ENCODE measurements at regions not wholly inside any gene's neighbourhood (a gene's known extent, or its start where the extent isn't known, plus 50 kb on each side); places are given as distances from the start of the nearest gene placed in this dataset.
"Not testable (repeated sequence)": the region's sequence is repeated elsewhere in the genome, so short reads cannot be mapped to it uniquely, and the experiment has no call there.

DNA sequence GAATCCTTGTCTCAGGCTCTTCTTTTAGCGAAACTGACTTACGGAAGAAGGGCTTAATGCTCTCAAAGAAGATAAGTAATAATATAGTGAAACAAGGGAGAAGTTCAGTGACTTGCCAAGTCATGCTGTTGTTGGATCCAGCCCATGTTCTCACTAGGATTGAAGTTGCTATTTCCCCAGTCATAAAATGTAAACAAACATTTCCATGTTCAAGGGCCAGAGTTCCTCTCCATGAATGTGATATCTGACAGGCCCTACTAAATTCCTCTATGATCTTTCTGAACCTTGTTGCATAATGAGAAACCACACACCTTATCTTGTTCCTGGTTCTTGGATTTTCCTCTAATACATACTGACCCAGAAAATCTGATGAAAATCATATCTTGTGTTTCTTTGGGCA is 876.5 kb upstream of the B3GALT2 start:
- no peak for DNase-seq (ENCODE audit: low spot score)

DNA sequence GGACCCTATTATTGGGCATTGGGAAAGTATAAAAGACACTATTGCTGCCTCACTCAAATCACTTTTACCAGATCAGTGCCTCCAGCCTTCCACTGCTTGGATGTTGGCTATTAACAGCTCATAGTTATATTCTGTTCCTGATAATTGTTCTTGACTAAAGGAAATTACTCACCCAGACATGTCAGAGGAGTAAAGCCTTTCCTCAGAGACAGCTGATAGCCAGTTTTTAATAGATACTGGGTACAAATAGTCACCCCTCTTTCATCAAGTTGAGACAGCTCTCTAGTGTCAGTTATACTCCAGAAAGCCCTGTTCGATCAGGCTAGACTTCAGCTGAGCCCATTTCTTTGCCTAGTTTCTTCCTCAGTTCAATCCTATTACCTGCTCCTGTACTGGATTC is 876.1 kb upstream of the B3GALT2 start:
- DNase-seq (ENCODE audit: low spot score) = no peak

DNA sequence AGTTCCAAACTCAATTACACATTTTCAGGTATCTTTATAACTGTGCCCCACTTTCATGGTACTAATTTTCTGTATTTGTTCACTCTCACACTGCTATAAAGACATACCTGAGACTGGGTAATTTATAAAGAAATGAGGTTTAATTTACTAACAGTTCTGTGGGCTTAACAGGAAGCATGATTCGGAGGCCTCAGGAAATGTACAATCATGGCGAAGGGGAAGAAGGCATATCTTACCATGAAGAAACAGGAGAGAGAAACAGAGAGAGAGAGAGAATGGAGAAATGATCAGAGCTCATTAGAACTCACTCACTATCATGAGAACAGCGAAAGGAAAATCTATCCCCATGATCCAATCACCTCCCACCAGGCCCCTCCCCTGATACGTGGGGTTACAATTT is 874.1 kb upstream of the B3GALT2 start:
- DNase-seq (ENCODE audit: low spot score) = no peak

DNA sequence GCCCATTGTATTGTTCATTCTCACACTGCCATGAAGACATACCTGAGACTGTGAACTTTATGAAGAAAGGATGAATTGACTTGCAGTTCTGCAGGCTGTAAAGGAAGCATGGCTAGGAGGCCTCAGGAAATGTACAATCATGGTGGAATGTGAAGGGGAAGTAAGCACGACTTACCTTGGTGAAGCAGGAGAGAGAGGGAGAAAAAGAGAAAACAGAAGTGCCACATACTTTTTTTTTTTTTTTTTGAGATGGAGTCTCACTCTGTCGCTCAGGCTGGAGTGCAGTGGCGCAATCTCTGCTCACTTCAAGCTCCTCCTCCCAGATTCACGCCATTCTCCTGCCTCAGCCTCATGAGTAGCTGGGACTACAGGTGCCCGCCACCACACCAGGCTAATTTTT is 871.9 kb upstream of the B3GALT2 start:
- DNase-seq (ENCODE audit: low spot score) = not testable (repeated sequence)

DNA sequence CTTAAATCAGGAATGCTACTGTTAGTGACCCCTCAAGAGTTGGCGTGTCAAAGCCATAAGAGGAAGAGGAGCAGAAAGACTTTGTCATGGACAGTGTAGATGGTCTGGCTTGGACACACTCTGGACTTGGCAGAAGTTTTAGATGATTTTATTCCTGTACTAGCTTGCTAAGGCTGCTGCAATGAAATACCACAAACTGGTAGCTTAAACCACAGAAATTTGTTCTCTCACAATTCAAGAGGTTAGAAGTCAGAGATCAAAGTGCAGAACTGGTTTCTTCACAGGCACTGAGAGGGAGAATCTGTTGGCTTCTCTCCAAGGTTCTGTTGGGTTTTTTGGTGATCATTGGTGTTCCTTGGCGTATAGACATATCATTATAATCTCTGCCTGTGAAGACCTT is 869.8 kb upstream of the B3GALT2 start:
- DNase-seq (ENCODE audit: low spot score) = no peak

DNA sequence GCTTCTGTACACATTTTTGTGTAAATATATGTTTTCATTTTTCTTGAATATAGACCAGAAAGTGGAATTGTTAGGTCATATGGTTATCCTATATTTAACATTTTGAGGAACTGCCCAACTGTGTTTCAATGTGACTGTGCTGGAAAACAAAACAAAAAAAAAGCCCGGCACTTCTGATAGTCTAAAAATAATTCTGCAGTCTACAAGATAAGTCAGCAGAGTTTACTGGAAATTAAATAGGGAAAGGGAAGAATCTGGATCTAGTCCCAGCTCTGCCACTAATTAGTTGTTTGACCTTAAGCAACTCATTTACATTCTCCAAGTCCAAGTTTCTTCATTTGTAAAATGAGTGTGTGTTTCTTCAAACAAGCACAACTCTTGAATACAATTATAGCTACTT is 869.1 kb upstream of the B3GALT2 start:
- DNase-seq (ENCODE audit: low spot score) = no peak

DNA sequence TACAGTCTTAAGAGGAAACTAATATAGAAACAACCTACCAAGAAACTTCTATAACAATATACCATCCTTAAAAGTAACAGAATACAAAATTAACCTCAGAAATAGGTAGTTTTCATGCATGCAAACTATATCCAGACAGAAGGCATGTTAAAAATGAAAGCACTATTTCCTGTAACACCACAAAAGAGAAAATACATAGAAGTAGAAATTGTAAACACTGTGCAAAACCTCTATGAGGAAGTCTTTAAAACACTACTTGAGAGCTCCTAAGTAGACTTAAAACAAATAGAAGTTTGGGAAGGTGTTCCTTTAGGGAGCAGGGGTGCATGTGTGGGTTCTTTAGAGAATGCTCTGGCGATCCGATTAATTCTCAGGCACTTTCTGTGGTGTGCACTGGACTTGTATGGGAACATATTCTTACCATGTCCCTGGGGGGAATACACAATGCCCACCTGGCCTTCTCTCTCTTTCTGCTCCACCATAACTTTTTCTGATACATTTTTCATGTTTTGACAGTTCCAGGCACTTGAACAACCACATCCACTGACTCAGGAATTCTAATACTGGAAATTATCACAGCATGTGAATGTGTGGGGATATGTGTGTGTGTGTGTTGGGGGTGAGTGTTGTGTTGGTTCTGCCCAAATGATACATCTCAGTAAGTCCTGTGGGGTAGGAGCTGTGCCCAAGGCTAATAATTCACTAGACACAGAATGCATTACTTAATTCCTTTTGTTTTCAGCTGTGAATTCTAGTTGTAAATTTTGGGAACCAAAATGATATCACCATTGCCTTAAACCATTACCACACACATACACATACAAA is 866.3 kb upstream of the B3GALT2 start:
- DNase-seq (ENCODE audit: low spot score) = no peak

DNA sequence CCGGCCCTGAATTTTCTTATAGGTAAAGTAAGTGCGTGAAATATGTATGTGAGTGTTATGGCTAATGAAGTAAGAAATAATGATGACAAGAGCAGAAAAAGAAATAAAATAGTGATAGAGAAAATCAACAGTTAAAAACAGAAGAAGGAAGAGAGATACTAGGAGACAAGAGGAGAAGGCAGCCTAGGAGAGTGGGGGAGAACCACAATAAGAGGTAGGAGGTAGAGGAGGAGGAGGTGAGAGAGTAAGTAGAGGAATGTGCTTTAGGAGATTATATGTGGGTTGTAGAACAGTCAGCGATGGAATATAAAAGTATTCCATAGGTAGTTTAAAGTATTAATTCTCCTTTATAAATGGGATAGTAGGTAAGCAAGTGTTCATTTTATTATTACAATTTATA is 861.5 kb upstream of the B3GALT2 start:
- DNase-seq (ENCODE audit: low spot score) = no peak

DNA sequence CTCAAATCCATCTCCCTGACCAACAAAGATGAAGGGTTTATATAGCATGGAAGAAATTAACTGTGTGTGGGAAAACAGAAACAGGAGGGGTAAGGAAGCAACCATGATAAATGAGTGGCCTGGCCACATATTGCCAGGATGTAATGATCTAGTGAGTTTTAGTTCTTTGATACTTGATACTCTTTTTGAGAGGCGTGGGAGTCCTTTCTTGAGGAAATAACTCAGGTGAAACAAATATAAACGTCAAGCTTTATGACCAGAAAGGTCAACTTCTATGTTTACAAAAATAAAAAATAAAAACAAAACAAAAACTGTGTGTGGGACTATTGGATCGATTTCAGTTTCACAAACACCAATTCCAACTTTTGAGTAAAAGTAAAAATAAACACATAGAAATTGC is 860.8 kb upstream of the B3GALT2 start:
- no peak for DNase-seq (ENCODE audit: low spot score)

DNA sequence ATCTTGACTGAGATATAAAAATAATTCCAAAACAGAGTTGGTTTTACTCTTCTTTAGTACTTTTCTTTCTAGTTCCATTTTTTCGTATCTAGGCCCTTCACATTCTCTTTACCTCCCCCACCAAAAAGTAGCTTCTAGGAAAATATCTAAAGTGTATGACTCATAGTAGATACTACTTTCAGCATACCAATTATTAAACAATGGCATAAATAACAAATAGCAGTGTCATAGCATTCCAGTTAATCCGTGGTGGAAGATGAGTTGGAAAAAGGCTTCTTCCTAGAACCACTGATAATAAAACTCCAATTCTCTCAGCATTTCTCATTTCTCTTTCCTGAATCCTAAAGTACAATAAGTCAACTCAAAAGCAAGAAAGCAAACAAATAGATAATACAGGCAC is 859.0 kb upstream of the B3GALT2 start:
- no peak for DNase-seq (ENCODE audit: low spot score)

DNA sequence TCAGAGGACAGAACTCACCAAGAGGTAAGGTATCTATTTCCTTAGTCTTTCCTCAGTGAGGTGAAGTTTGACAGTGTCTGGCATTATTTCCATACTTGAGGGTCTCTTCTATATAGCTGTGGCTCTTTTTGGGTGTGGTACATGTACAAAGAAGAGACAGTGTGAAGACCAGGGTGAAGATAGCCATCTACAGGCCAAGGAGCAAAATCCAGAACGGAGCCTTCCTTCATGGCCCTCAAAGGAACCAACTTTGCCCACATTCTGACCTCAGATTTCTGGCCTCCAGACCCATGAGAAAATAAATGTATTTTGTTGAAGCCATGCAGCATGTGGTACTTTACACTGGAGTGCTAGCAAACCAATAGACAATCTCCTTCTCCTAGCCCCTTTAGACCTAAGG is 858.5 kb upstream of the B3GALT2 start:
- DNase-seq (ENCODE audit: low spot score) = no peak

DNA sequence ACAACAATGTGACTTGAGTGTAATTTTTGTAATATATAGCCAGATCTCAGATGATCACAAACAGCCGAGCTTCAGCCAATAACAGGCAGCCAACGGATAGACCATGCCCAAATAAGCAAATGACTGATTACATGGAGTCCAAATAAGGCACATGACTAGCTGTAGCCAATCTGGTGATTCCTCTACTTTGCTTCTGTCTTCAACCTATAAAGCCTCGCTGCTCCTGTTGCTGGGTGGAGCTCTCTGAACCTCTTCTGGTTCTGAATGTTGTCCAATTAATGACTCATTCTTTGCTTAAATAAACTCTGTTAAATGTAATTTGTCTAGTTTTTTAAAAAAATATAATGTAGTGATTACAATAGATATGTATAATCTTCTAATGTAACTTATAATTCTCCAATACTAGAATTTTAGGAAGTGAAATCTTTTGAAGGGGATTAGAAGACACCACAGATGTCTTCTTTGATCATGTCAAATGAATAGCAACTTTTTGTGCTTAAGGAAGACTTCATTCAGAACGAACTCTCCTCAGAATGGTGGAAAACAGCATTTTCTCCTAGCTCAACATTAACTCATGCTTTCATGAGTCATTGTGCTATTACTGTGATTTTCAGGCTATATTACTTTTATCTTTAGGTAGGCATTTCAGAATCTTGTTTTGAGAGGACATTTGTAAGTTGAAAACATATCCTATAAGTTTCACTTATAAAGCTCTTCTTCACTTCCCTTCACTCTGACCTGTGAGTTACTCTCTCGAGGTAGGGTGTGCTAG is 857.8 kb upstream of the B3GALT2 start:
- DNase-seq (ENCODE audit: low spot score) = no peak

DNA sequence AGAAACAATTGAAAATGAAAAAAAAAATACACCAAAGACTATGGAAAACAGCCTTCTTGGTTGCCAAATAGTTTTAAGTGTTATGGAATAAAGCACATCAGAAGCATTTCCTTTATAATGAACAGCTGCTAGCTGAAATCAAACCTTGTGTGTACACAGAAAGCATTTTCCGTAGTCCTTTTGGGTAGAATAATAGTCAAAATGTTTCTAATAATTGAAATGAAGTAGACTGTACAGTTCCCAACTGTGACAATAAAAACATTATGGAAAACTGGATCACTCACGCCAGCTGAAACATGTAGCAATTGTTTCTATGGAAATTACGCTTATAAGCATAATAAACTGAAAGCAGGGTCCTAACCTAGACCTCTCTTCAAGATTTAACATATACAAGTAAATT is 856.3 kb upstream of the B3GALT2 start:
- no peak for DNase-seq (ENCODE audit: low spot score)

DNA sequence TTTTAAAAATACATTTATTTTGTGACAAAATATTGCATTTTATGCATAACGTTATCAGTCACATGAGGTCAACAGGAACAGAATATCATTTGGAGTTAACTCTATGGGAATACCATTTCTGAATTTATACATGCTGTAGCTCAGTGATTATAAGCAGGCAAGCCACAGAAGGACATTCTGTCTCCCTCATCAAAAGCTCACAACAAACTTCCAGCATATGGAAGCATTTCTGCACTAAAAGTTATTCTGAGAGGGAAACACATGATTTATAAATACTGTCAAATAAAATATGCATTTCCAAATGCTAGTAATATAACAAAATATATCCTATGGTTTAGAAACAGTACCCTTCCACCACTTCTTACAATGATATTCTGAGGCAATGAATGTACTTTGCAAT is 854.1 kb upstream of the B3GALT2 start:
- no peak for DNase-seq (ENCODE audit: low spot score)

DNA sequence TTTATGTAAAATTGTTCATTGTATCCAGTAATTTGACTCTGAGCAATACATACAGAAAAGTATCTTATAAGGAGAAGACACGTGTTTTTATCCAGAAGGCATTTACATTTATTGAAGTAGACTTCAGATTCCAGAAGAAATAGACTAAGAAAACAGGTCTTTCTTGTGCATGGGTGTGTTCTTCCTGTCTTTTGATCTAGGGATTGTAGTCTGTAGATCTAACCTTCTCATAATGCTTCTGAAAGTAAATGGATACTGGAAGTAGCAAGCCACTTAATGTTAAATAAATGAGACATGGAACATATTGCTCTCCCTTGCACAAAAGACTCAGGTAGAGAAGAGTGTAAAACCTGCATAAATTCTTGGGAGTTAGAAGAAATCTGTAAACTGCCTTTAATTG is 853.2 kb upstream of the B3GALT2 start:
- no peak for DNase-seq (ENCODE audit: low spot score)

DNA sequence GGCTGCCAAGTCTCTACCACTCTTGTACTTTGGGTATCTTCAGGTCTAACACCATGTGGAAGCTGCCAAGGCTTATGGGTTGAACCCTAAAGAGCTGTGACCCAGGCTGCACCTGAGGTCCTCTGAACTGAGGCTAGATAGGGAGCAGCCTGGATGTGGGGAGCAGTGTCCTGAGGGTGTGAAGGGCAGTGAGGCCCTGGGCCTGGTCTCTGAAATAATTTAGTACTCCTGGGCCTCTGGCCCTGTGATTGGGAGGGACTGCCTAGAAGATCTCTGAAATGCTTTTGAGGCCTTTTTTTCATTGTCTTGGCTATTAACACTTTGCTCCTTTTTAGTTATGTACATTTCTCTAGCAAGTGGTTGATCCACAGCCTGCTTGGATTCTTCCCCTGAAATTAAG is 847.2 kb upstream of the B3GALT2 start:
- DNase-seq (ENCODE audit: low spot score) = no peak

DNA sequence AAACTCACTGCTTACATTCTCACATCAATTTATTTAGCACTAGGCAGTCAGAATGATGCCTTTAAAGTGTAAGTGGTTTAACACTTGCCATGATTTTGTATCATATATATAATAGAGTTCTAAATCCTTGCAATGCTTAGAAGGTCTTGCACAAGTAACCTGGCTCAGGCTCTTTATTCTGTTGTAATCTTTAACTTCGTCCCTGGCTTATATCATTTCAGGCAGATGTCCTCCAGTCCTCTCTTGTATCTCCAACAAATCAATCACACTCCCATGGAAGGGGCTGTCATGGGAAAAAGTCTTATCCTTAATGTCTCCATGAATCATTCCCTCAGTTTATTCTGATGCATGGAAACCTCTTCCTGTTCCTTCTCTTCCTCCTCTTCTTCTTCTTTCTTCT is 841.6 kb upstream of the B3GALT2 start:
- no peak for DNase-seq (ENCODE audit: low spot score)

DNA sequence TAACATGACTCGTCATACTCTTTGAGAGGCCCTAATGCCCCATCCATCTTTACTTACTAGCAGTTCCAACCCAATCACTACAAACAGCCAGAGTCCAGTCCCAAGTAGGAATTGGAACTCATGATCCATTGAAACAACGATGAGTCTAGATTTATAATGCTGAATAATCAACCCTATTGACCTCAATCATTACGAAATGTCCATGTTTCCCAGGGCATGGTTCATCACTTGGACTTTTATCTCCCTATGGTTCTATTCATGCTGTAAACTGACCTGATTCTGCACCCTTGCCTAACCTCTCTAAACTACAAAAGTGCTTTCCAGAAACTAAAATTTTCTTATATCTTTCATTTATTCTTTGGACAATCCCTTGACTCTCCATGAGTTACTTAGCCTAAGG is 840.0 kb upstream of the B3GALT2 start:
- DNase-seq (ENCODE audit: low spot score) = no peak

DNA sequence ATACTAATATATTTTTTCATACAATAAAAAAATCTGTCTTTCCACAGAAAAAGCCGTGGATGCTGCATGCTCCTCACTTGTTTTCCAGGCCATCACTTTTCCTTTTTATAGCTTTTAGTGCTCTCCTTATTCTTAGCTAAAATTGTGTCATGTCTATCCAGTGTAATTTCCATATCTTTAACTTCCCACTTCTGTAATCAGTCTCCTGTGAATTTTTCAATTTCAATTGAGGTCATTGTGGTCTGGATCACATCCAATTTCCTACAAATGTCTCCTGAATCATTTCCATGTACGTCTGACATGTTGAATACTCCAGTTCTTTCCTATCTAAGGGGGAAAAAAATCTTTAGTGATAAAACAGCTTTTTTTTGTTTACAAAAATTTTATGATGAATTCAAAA is 838.2 kb upstream of the B3GALT2 start:
- DNase-seq (ENCODE audit: low spot score) = no peak

DNA sequence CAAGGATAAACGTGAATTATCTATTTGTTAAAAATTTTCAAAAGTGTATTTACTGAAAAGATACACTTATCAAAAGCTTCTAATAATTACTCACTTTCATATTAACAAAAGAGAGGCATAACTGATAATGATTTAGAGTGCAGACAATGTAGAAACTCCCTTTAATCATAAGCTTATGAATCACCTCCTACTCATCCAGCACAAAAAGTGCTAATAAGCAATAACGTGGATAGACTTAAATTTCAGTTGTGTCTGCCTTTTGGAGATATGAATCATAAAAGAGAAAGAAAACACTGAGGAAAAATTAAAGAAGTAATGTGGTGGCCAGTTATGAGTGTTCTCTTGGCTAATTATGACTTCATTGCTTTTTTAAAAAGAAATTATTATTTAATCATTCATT is 827.6 kb upstream of the B3GALT2 start:
- no peak for DNase-seq (ENCODE audit: low spot score)

DNA sequence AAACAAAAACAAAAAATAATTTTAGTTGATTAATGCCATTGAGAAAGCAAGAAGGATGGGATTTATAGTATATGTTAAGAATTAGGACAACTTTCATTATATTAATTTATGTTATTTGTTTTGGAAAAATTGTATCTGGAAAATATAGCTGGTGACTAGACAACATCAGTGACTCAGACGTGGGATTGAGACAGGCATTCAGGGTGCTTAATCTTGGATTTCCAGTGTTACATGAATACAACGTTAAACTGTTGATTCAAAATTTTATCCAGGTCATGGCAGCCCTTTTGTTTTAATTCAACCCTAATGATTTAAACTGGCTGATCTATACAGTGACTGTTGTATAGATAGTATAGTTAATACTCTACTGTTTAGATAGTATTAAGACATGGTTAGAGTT is 827.1 kb upstream of the B3GALT2 start:
- no peak for DNase-seq (ENCODE audit: low spot score)

DNA sequence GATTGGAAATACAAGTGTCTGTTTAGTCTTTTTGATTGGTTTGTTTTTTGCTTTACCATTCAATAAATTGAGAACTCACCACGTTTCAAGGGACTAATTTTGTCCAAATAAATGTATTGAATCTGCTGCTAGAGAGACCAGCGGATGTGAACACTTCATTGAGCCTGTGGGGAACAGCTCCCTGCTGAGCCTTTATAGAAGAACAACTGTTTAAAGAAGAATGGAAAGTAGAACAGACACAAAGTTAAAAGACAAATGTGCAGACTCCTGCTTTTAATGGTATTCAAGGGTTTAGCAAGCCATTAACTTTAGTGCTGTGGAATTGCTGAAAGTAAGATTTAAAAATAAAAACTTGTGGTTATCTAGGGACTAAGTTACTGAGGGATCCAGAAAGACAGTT is 817.7 kb upstream of the B3GALT2 start:
- no peak for DNase-seq (ENCODE audit: low spot score)

DNA sequence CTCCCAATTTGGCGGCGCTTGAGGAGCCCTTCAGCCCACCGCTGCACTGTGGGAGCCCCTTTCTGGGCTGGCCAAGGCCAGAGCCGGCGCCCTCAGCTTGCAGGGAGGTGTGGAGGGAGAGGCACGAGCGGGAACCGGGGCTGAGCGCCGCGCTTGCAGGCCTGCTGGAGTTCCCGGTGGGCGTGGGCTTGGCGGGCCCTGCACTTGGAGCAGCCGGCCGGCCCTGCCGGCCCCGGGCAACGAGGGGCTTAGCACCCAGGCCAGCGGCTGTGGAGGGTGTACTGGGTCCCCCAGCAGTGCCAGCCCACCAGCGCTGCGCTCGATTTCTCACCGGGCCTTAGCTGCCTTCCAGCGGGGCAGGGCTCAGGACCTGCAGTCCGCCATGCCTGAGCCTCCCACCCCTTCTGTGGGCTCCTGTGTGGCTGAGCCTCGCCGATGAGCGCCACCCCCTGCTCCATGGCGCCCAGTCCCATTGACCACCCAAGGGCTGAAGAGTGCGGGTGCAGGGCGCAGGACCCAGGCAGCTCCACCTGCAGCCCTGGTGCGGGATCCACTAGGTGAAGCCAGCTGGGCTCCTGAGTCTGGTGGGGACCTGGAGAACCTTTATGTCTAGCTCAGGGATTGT is 815.4 kb upstream of the B3GALT2 start:
- DNase-seq (ENCODE audit: low spot score) = not testable (repeated sequence)
